HEK293 (cell line): ENCODE measurements at regions not wholly inside any gene's neighbourhood (a gene's known extent, or its start where the extent isn't known, plus 50 kb on each side); places are given as distances from the start of the nearest gene placed in this dataset.

Experiments used
- MYNN ChIP-seq: fragments of 450-650 bp; formaldehyde crosslinking; IDR thresholded peaks from 2 replicates; pipeline ENCODE4 v1.5.1; 2016; ENCODE audit warnings: missing biosample characterization, missing genetic modification characterization, borderline replicate concordance
- PRDM6 ChIP-seq: fragments of 450-650 bp; formaldehyde crosslinking; IDR thresholded peaks from 2 replicates; pipeline ENCODE4 v1.5.1; 2017; ENCODE audit warnings: missing biosample characterization, missing genetic modification characterization
- TF ChIP-seq, protein P1 (sequence below): fragments of 450-650 bp; formaldehyde crosslinking; IDR thresholded peaks from 2 replicates; pipeline ENCODE4 v1.5.1; 2016; ENCODE audit warnings: missing biosample characterization, missing genetic modification characterization
- TF ChIP-seq, protein P2 (sequence below): fragments of 450-650 bp; formaldehyde crosslinking; IDR thresholded peaks from 2 replicates; pipeline ENCODE4 v1.5.1; 2016; ENCODE audit warnings: missing biosample characterization, missing genetic modification characterization, low read depth

GRCh38 chr3:152518346-152518745 is 249.6 kb downstream of the MBNL1 start:
- TF ChIP-seq PRDM6 (tag by site-specific recombination) (no peak), MYNN (tag by site-specific recombination) (no peak)
- TF ChIP-seq, protein P1, sequence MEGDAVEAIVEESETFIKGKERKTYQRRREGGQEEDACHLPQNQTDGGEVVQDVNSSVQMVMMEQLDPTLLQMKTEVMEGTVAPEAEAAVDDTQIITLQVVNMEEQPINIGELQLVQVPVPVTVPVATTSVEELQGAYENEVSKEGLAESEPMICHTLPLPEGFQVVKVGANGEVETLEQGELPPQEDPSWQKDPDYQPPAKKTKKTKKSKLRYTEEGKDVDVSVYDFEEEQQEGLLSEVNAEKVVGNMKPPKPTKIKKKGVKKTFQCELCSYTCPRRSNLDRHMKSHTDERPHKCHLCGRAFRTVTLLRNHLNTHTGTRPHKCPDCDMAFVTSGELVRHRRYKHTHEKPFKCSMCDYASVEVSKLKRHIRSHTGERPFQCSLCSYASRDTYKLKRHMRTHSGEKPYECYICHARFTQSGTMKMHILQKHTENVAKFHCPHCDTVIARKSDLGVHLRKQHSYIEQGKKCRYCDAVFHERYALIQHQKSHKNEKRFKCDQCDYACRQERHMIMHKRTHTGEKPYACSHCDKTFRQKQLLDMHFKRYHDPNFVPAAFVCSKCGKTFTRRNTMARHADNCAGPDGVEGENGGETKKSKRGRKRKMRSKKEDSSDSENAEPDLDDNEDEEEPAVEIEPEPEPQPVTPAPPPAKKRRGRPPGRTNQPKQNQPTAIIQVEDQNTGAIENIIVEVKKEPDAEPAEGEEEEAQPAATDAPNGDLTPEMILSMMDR (tag by site-specific recombination), result no peak
- TF ChIP-seq, protein P2, sequence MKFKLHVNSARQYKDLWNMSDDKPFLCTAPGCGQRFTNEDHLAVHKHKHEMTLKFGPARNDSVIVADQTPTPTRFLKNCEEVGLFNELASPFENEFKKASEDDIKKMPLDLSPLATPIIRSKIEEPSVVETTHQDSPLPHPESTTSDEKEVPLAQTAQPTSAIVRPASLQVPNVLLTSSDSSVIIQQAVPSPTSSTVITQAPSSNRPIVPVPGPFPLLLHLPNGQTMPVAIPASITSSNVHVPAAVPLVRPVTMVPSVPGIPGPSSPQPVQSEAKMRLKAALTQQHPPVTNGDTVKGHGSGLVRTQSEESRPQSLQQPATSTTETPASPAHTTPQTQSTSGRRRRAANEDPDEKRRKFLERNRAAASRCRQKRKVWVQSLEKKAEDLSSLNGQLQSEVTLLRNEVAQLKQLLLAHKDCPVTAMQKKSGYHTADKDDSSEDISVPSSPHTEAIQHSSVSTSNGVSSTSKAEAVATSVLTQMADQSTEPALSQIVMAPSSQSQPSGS (tag by site-specific recombination), result no peak
